SK-N-SH (cell line): ENCODE measurements at regions not wholly inside any gene's neighbourhood (a gene's known extent, or its start where the extent isn't known, plus 50 kb on each side); places are given as distances from the start of the nearest gene placed in this dataset.

Experiments used
- CTCF ChIA-PET: fragments of 300-600, 350-600 bp; formaldehyde crosslinking; extraction: SDS; loops from one replicate; lab custom pipeline; 2021; lab: Yijun Ruan, JAX
- POLR2A ChIA-PET: fragments of 350-600 bp; sonication (Branson Sonifier 250); formaldehyde crosslinking; extraction: SDS; loops from one replicate; lab custom pipeline; 2020; ENCODE audit warnings: antibody characterized with exemption, inconsistent platforms; lab: Yijun Ruan, JAX
- DNase-seq: peaks from one replicate; pipeline ENCODE4 v3.0.0; 2012
- H2AFZ ChIP-seq: fragments of 200-600 bp; sonication (generic); 2 replicates; pipeline ENCODE4 v1.8.1; 2016; ENCODE audit warnings: antibody characterized with exemption, mild to moderate bottlenecking, low read depth
- H3F3A ChIP-seq: fragments of 200-600 bp; sonication (generic); replicated peaks from 2 replicates; pipeline ENCODE3; 2016; ENCODE audit warnings: antibody characterized with exemption, mild to moderate bottlenecking; ENCODE audit not compliant: insufficient read depth
- H3K27ac ChIP-seq, 2 experiments: fragments of 200-500 bp in 1 of 2; fragments of 200-600 bp in 1 of 2; sonication (Bioruptor generic) in 1 of 2; sonication (generic), shearing (Covaris generic) in 1 of 2; 2 replicates each; pipeline versions ENCODE4 v1.5.1 to v1.6.1; 2014 to 2016; ENCODE audit warnings: low read depth in 2 of 2, inconsistent platforms in 1 of 2, low read length in 1 of 2, mild to moderate bottlenecking in 1 of 2, mixed read lengths in 1 of 2
- H3K27me3 ChIP-seq: fragments of 200-600 bp; sonication (generic), shearing (Covaris generic); 2 replicates; pipeline ENCODE4 v1.6.1; 2016; ENCODE audit warnings: mixed run types; ENCODE audit not compliant: insufficient read depth
- H3K36me3 ChIP-seq, 2 experiments: fragments of 200-500 bp in 1 of 2; fragments of 200-600 bp in 1 of 2; sonication (Bioruptor generic) in 1 of 2; sonication (generic) in 1 of 2; replicated peaks in 1 of 2; 2 replicates each; pipeline versions ENCODE3 to v1.5.1; 2014 to 2016; ENCODE audit warnings: low read length in 1 of 2, mild to moderate bottlenecking in 1 of 2; ENCODE audit not compliant: insufficient read depth in 2 of 2, control insufficient read depth in 1 of 2
- H3K4me1 ChIP-seq, 2 experiments: fragments of 200-500 bp in 1 of 2; fragments of 200-600 bp in 1 of 2; sonication (Bioruptor generic) in 1 of 2; sonication (generic), shearing (Covaris generic) in 1 of 2; 2 replicates each; pipeline versions ENCODE4 v1.5.1 to v1.6.1; 2014 to 2016; ENCODE audit warnings: low read depth in 1 of 2, low read length in 1 of 2, mixed run types in 1 of 2; ENCODE audit not compliant: insufficient read depth in 2 of 2, control insufficient read depth in 1 of 2
- H3K4me2 ChIP-seq: fragments of 200-600 bp; sonication (generic), shearing (Covaris generic); 2 replicates; pipeline ENCODE4 v1.6.1; 2017; ENCODE audit warnings: mixed run types
- H3K4me3 ChIP-seq, 2 experiments: fragments of 200-500 bp in 1 of 2; fragments of 200-600 bp in 1 of 2; sonication (Bioruptor generic) in 1 of 2; sonication (generic), shearing (Covaris generic) in 1 of 2; 2 replicates each; pipeline versions ENCODE4 v1.5.1 to v1.8.1; 2014 to 2016; ENCODE audit warnings: low read depth in 2 of 2, inconsistent platforms in 1 of 2, low read length in 1 of 2, mild to moderate bottlenecking in 1 of 2, mixed read lengths in 1 of 2, moderate library complexity in 1 of 2
- H3K79me2 ChIP-seq: fragments of 200-600 bp; sonication (generic); 2 replicates; pipeline ENCODE4 v1.8.1; 2017; ENCODE audit warnings: mild to moderate bottlenecking; ENCODE audit not compliant: insufficient read depth
- H3K9ac ChIP-seq: fragments of 200-600 bp; sonication (generic); 2 replicates; pipeline ENCODE4 v1.6.1; 2017; ENCODE audit warnings: mixed run types
- H3K9me2 ChIP-seq: fragments of 200-600 bp; sonication (generic); 2 replicates; pipeline ENCODE4 v1.6.1; 2017; ENCODE audit warnings: mixed run types
- H3K9me3 ChIP-seq: fragments of 200-600 bp; sonication (generic); 2 replicates; pipeline ENCODE4 v1.6.1; 2017; ENCODE audit warnings: mixed run types, mild to moderate bottlenecking, moderate library complexity
- H4K20me1 ChIP-seq: fragments of 200-600 bp; sonication (generic); 2 replicates; pipeline ENCODE4 v1.6.1; 2017; ENCODE audit warnings: mild to moderate bottlenecking, mixed run types; ENCODE audit not compliant: insufficient read depth
- EZH2phosphoT487 ChIP-seq: fragments of 200-600 bp; sonication (generic); IDR thresholded peaks from 2 replicates; pipeline ENCODE4 v1.6.1; 2017; ENCODE audit warnings: low read depth, mixed run types, mild to moderate bottlenecking, antibody characterized with exemption, moderate library complexity, borderline replicate concordance
- MEF2A ChIP-seq: IDR thresholded peaks from 2 replicates; pipeline ENCODE4 v1.4.0; 2012; ENCODE audit warnings: low read depth, borderline replicate concordance
- MXI1 ChIP-seq: IDR thresholded peaks from 2 replicates; pipeline ENCODE4 v1.6.1; 2012; ENCODE audit warnings: mild to moderate bottlenecking, low read depth, low read length, improper control_type of control experiment
- TAF1 ChIP-seq: IDR thresholded peaks from 2 replicates; pipeline ENCODE4 v1.6.1; 2012; ENCODE audit warnings: low read depth, mild to moderate bottlenecking, low read length, moderate library complexity, borderline replicate concordance
- TCF12 ChIP-seq: IDR thresholded peaks from 2 replicates; pipeline ENCODE4 v1.4.0; 2012
- TEAD4 ChIP-seq: IDR thresholded peaks from 2 replicates; pipeline ENCODE4 v1.4.0; 2012; ENCODE audit warnings: mild to moderate bottlenecking, borderline replicate concordance; ENCODE audit not compliant: insufficient read depth
- WGBS: methylation state at CpG from one replicate; pipeline ENCODE4 v1.1.6; 2017; ENCODE audit warnings: low lambda C conversion rate; 5-methylcytosine and 5-hydroxymethylcytosine counted together
- TF ChIP-seq, protein P1 (sequence below): IDR thresholded peaks from 2 replicates; pipeline ENCODE4 v1.4.0; 2012; ENCODE audit warnings: low read depth, borderline replicate concordance
- TF ChIP-seq, protein P2 (sequence below): IDR thresholded peaks from 2 replicates; pipeline ENCODE4 v1.4.0; 2012; ENCODE audit warnings: low read depth
- TF ChIP-seq, protein P3 (sequence below): fragments of 150-350 bp; IDR thresholded peaks from 2 replicates; pipeline ENCODE4 v1.6.1; 2016; ENCODE audit warnings: mild to moderate bottlenecking, low read depth, low read length

DNA sequence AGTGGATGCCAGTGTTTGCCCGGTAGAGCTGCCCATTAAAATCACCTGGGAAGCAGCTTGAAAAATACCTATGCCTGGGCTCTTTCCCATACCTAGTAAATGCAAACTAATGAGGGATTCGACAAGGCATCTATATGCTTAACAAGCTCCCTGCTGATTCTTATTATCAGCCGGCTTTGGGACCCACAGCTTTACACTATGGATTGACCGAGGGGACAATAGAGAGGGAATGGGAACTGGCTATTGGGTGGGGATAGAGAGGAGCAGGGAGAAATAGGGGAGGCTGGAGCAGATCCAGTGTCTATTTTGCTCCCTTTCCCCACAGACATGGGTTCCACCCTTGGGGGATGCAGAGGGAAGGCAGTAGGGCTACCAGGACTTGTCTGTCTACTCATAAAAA lies 103.1 kb upstream of the TEX13D start:
- H3K27ac ChIP-seq: no peak overlapping the region
- no peak overlapping the region for H3K9ac ChIP-seq
- H3K9me3 ChIP-seq: no peaks in the 10 kb centered on the region
- H3K36me3 ChIP-seq: no peaks in the 10 kb centered on the region
- H3K4me1 ChIP-seq: no peaks in the 10 kb centered on the region; a peak in 1 of 4 replicates
- WGBS: 29% methylated on average over 4 of the region's 4 CpGs
- H3K79me2 ChIP-seq: no peaks in the 10 kb centered on the region
- no peak overlapping the region for H2AFZ ChIP-seq
- CTCF ChIA-PET: no interaction called here
- H4K20me1 ChIP-seq: no peaks in the 10 kb centered on the region
- H3K4me2 ChIP-seq: no peak overlapping the region
- H3K9me2 ChIP-seq: no peaks in the 10 kb centered on the region
- no peaks in the 10 kb centered on the region; the same call in 1 of the 2 replicates for H3K27me3 ChIP-seq
- no peak overlapping the region for H3K4me3 ChIP-seq
- POLR2A ChIA-PET: no interaction called here
- no peaks in the 10 kb centered on the region for H3F3A ChIP-seq
- DNase-seq: no peak
- no peak for TF ChIP-seq MXI1
- no peak for TF ChIP-seq TEAD4
- no peak for TF ChIP-seq TAF1

DNA sequence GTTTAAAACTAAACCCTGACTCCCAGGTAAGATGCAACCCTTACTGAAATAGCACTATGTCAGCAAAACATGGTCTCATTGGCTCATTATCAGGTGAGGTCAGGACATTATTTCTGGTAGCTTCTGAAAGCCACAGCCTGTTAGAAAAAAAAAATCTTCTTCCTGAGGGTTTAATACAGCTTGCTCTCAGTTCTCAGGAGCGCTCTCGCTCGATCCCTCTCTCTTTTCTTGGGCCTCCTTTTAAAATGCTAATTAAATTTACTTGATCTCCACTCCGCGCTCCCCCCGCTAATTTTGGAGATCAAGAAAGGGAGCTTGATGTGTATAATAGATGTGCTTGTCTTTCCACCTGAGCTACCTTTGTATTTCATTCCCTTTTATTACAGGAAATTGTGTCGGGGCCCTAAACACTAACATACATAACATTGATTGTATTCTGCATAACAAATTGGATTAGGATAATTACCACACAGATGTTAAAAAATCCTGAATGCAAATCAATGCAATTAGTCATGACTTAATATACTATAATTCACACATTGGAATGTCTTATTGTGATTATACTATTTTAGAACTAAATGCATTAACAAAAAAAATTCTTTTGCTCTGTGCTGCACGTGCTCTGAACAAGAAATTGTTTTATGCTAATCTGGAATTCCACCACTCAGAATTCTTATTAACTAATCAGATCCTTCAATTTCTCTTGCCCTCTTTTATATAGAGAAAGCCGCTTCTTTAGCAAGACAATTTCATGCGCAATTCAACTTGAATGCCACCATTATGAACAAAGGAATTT lies 101.6 kb upstream of the TEX13D start:
- no peaks in the 10 kb centered on the region for H3K9me2 ChIP-seq
- no peaks in the 10 kb centered on the region for H3F3A ChIP-seq
- no peak overlapping the region for H3K4me3 ChIP-seq
- H3K36me3 ChIP-seq: no peaks in the 10 kb centered on the region
- 67% methylated on average over 10 of the region's 10 CpGs for WGBS
- H3K4me2 ChIP-seq: no peak overlapping the region
- no peak overlapping the region for H3K9ac ChIP-seq
- CTCF ChIA-PET: no interaction called here
- no peaks in the 10 kb centered on the region; the same call in 1 of the 2 replicates for H3K27me3 ChIP-seq
- H3K27ac ChIP-seq: no peak overlapping the region
- H3K4me1 ChIP-seq: no peaks in the 10 kb centered on the region; a peak in 1 of 4 replicates
- no peak overlapping the region for H2AFZ ChIP-seq
- no peaks in the 10 kb centered on the region for H3K79me2 ChIP-seq
- no peaks in the 10 kb centered on the region for H4K20me1 ChIP-seq
- no peak for DNase-seq
- POLR2A ChIA-PET: no interaction called here
- no peak for TF ChIP-seq EZH2phosphoT487
- TF ChIP-seq TCF12: no peak
- no peak for TF ChIP-seq MXI1
- no peak for TF ChIP-seq MEF2A
- TF ChIP-seq, protein P1, sequence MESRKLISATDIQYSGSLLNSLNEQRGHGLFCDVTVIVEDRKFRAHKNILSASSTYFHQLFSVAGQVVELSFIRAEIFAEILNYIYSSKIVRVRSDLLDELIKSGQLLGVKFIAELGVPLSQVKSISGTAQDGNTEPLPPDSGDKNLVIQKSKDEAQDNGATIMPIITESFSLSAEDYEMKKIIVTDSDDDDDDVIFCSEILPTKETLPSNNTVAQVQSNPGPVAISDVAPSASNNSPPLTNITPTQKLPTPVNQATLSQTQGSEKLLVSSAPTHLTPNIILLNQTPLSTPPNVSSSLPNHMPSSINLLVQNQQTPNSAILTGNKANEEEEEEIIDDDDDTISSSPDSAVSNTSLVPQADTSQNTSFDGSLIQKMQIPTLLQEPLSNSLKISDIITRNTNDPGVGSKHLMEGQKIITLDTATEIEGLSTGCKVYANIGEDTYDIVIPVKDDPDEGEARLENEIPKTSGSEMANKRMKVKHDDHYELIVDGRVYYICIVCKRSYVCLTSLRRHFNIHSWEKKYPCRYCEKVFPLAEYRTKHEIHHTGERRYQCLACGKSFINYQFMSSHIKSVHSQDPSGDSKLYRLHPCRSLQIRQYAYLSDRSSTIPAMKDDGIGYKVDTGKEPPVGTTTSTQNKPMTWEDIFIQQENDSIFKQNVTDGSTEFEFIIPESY: no peak
- TF ChIP-seq, protein P2, sequence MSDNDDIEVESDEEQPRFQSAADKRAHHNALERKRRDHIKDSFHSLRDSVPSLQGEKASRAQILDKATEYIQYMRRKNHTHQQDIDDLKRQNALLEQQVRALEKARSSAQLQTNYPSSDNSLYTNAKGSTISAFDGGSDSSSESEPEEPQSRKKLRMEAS: no peak
- TF ChIP-seq, protein P3, sequence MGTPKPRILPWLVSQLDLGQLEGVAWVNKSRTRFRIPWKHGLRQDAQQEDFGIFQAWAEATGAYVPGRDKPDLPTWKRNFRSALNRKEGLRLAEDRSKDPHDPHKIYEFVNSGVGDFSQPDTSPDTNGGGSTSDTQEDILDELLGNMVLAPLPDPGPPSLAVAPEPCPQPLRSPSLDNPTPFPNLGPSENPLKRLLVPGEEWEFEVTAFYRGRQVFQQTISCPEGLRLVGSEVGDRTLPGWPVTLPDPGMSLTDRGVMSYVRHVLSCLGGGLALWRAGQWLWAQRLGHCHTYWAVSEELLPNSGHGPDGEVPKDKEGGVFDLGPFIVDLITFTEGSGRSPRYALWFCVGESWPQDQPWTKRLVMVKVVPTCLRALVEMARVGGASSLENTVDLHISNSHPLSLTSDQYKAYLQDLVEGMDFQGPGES: no peak
- H3K9me3 ChIP-seq: no peaks in the 10 kb centered on the region
